ENCODE measurements at regions not wholly inside any gene's neighbourhood (a gene's known extent, or its start where the extent isn't known, plus 50 kb on each side); places are given as distances from the start of the nearest gene placed in this dataset.

DNA sequence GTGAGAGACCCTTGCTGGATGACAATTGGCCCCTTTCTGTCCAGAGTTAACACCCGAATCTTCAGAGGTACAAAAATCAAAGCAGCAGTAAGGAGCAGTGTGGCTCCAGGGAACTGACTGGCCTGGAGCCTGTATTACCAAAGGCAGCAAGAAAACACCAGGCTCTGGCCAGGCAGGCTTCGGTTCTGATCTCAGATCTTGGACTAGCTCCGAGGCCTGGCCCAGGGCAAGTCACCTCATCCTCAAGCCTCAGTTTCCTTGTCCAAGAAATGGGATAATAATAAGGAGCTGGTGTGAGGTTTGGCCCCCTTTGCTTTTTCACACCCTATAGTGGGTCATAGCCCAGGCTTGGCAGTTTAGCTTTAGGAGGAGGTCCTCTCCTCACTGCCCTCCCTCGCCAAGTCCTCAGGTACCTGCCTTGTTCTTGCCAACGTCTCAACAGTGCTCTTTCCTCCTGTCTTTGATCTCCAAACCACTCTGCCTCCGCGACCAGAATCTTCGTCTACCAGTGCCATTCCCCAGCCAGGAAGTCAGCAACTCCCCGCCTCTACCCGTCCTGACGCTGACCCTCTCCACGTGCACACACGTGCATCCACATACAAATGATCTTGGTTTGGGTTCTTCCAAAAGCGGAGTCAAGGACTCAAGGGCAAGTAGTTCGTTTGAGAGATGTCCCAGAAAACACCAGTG lies 82.6 kb upstream of the TLE3 start:
- ChIA-PET POLR2A (interaction anchor here (1.1 kb wide), 1 partner anchor 13 kb away, joined by 3 read pairs; no protein-coding TSS in a partner anchor), CTCF (ENCODE audit: low intra/inter-chr PET ratio) (no interaction called here)
- DNase-seq (ENCODE audit: extremely low read depth in 1 of 4, low spot score in 3 of 4), result no peak
- Histone ChIP-seq H2AFZ (ENCODE audit: low read depth, low read length) (no peak overlapping the region), H3K79me2 (ENCODE audit: control insufficient read depth, insufficient read depth, low read length) (no peaks in the 10 kb centered on the region), H3K27me3 (ENCODE audit: control insufficient read depth in 2 of 2, insufficient read depth in 2 of 2, low read length in 2 of 2) (peaks cover 0 to 11% of the 10 kb centered on the region in 2 experiments; a peak in 2 of 5 replicates), H3K9me1 (ENCODE audit: control insufficient read depth, insufficient read depth, low read length) (no peaks in the 10 kb centered on the region), H3K36me3 (ENCODE audit: control insufficient read depth, insufficient read depth, low read length) (no peaks in the 10 kb centered on the region), H3K27ac (ENCODE audit: extremely low read depth, low read depth, low read length) (no peak overlapping the region), H4K20me1 (replicated peaks; ENCODE audit: control insufficient read depth, insufficient read depth, low read length) (peaks cover 7% of the 10 kb centered on the region; the same call in 1 of the 2 replicates), H3K9ac (ENCODE audit: insufficient read depth in 1 of 2, low read depth in 2 of 2, low read length in 2 of 2) (no peak overlapping the region), H3K4me3 (no peak overlapping the region), H3K4me1 (replicated peaks in 1 of 2; ENCODE audit: control insufficient read depth in 2 of 2, insufficient read depth in 2 of 2, low read length in 2 of 2) (peaks cover 0 to 2% of the 10 kb centered on the region in 2 experiments; a peak in 2 of 5 replicates), H3K4me2 (ENCODE audit: insufficient read depth, low read length) (no peak overlapping the region), H3K9me3 (replicated peaks; ENCODE audit: control insufficient read depth, insufficient read depth, low read depth, low read length) (no peaks in the 10 kb centered on the region)
- no peak for ATAC-seq
- BruUV-seq (replicated peaks), result no TSS peak
- no peak for FAIRE-seq
- 1% methylated on average over 12 of the region's 15 CpGs for WGBS (ENCODE audit: insufficient coverage, low coverage, missing lambda C conversion rate)
- TF ChIP-seq TSC22D4 (tag; IDR thresholded peaks at IDR 0.05), result no peak
- no peak for TF ChIP-seq SP1 (CRISPR knock-in tag; IDR thresholded peaks at IDR 0.05)
- TF ChIP-seq, protein P1, sequence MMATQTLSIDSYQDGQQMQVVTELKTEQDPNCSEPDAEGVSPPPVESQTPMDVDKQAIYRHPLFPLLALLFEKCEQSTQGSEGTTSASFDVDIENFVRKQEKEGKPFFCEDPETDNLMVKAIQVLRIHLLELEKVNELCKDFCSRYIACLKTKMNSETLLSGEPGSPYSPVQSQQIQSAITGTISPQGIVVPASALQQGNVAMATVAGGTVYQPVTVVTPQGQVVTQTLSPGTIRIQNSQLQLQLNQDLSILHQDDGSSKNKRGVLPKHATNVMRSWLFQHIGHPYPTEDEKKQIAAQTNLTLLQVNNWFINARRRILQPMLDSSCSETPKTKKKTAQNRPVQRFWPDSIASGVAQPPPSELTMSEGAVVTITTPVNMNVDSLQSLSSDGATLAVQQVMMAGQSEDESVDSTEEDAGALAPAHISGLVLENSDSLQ (IDR thresholded peaks at IDR 0.05), result no peak
- TF ChIP-seq HDGF (IDR thresholded peaks at IDR 0.05), result no peak
- in situ Hi-C loops (cut with MboI) (no loop called here), intact Hi-C loops (cut with micrococcal nuclease) (no loop called here)
